ENCODE measurements at regions not wholly inside any gene's neighbourhood (a gene's known extent, or its start where the extent isn't known, plus 50 kb on each side); places are given as distances from the start of the nearest gene placed in this dataset.

DNA sequence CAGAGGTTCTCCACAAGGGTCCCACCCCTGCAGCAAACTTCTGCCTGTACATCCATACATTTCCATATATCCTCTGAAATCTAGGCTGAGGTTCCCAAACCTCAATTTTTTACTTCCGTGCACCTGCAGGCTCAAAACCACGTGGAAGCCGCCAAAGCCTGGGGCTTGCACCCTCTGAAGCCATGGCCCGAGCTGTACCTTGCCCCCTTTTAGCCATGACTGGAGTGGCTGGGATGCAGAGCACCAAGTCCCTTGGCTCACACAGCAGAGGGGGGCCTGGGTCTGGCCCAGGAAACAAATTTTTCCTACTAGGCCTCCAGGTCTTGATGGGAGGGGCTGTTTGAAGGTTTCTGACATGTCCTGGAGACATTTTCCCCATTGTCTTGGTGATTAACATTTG is 84.4 kb downstream of the FSCB start:
- Histone ChIP-seq H3K4me3 (replicated peaks in 1 of 3) (no peak overlapping the region), H3K36me3 (no peaks in the 10 kb centered on the region)
- intact Hi-C loops (cut with DNase I) = no loop called here

DNA sequence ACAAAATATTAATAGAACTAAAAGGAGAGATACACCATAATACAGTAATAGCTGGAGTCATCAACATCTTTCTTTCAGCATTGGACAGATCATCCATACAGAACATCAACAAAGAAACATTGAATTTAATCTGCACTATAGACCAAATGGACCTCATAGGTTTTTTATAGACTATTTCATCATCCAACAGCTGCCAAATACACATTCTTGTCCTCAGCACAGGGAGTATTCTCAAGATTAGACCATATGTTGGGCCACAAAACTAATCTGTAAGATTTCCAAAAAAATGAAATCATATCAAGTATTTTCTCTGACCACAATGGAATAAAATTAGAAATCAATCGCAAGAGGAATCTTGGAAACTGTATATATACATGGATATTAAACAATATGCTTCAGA is 86.9 kb downstream of the FSCB start:
- no peak overlapping the region for H3K27ac ChIP-seq
- H3K4me1 ChIP-seq = no peaks in the 10 kb centered on the region
- H3K36me3 ChIP-seq = no peaks in the 10 kb centered on the region
- DNase-seq = no peak
- TF ChIP-seq, protein P1, sequence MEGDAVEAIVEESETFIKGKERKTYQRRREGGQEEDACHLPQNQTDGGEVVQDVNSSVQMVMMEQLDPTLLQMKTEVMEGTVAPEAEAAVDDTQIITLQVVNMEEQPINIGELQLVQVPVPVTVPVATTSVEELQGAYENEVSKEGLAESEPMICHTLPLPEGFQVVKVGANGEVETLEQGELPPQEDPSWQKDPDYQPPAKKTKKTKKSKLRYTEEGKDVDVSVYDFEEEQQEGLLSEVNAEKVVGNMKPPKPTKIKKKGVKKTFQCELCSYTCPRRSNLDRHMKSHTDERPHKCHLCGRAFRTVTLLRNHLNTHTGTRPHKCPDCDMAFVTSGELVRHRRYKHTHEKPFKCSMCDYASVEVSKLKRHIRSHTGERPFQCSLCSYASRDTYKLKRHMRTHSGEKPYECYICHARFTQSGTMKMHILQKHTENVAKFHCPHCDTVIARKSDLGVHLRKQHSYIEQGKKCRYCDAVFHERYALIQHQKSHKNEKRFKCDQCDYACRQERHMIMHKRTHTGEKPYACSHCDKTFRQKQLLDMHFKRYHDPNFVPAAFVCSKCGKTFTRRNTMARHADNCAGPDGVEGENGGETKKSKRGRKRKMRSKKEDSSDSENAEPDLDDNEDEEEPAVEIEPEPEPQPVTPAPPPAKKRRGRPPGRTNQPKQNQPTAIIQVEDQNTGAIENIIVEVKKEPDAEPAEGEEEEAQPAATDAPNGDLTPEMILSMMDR (IDR thresholded peaks at IDR 0.05) = no peak
- TF ChIP-seq POLR2A (IDR thresholded peaks at IDR 0.05) = no peak
- H3K9me3 ChIP-seq = no peaks in the 10 kb centered on the region
- no peak overlapping the region for H3K4me3 ChIP-seq (replicated peaks in 1 of 3)
- no peaks in the 10 kb centered on the region for H3K27me3 ChIP-seq
- WGBS, 2 donors = 78 to 80% methylated on average over 1 of the region's 1 CpG
- intact Hi-C loops (cut with DNase I) = no loop called here

More for the DNA sequence above, 84.4 kb downstream of the FSCB start:
- DNase-seq = no peak
- WGBS, 2 donors = 90 to 92% methylated on average over 4 of the region's 4 CpGs
- Histone ChIP-seq H3K4me1 (no peaks in the 10 kb centered on the region), H3K9me3 (no peaks in the 10 kb centered on the region), H3K27ac (no peak overlapping the region), H3K27me3 (no peaks in the 10 kb centered on the region)
- TF ChIP-seq, protein P1 (IDR thresholded peaks at IDR 0.05) = no peak
- TF ChIP-seq POLR2A (IDR thresholded peaks at IDR 0.05) = no peak

DNA sequence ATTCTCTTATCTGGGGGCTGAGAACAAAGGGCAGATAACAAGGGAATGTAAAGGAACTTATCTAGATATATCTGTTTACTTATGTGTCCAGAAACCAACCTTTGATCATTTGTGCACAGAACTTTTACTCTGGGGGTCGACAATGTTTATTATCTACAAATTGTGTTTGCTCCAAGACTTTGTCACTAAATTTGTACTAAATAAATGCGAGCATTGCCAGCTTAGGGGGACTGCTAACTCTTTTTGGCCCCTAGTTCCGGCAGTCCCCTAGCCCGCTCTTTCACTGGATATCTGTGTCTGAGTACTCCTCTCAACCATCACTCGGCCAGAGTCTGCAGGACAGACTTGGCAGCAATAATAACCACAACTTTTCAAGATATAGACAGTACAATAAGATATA is 88.2 kb downstream of the FSCB start:
- TF ChIP-seq, protein P1 (IDR thresholded peaks at IDR 0.05) = no peak
- no peak for TF ChIP-seq POLR2A (IDR thresholded peaks at IDR 0.05)
- Histone ChIP-seq H3K4me3 (replicated peaks in 1 of 3) (no peak overlapping the region), H3K36me3 (no peaks in the 10 kb centered on the region), H3K9me3 (no peaks in the 10 kb centered on the region), H3K4me1 (no peaks in the 10 kb centered on the region), H3K27me3 (no peaks in the 10 kb centered on the region), H3K27ac (no peak overlapping the region)
- intact Hi-C loops (cut with DNase I) = no loop called here
- 84 to 85% methylated on average over 5 of the region's 5 CpGs for WGBS, 2 donors
- DNase-seq = no peak

DNA sequence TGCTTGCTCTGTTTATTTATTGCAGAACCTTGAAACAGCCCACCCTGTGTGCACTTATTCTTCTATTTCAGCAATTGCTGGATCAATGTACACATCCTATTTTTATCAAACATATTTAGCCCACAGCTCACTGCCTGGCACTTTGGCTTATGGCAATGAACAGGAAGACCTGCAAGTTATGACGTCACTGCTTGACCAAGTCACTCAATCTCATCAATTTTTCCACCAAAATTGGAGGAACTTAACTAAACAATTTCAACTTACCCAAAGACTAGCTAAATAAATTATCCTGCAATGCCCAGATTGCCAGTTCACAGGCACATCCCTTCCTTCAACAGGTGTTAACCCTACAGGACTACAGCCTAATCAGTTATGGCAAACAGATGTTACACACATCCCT is 89.3 kb downstream of the FSCB start:
- Histone ChIP-seq H3K4me3 (replicated peaks in 1 of 3) (no peak overlapping the region), H3K27me3 (no peaks in the 10 kb centered on the region), H3K9me3 (no peaks in the 10 kb centered on the region), H3K36me3 (no peaks in the 10 kb centered on the region), H3K4me1 (no peaks in the 10 kb centered on the region), H3K27ac (no peak overlapping the region)
- no peak for DNase-seq
- 83 to 93% methylated on average over 1 of the region's 1 CpG for WGBS, 2 donors
- no peak for TF ChIP-seq POLR2A (IDR thresholded peaks at IDR 0.05)
- TF ChIP-seq, protein P1 (IDR thresholded peaks at IDR 0.05) = no peak
- intact Hi-C loops (cut with DNase I) = no loop called here

DNA sequence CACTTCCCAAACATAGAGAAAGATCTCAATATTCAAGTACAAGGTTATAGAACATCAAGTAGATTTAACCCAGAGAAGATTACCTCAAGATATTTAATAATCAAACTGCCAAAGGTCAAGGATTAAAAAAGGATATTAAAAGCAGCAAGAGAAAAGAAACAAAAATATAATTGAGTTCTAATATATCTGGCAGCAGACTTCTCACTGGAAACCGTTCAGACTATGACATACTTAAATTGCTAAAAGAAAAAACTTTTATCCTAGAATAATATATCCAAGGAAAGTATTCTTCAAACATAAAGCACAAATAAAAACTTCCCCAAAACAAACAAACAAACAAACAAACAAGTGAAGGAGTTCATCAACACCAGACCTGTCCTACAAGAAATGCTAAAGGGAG is 92.4 kb downstream of the FSCB start:
- Histone ChIP-seq H3K27ac (no peak overlapping the region), H3K27me3 (no peaks in the 10 kb centered on the region), H3K4me3 (replicated peaks in 1 of 3) (no peak overlapping the region), H3K4me1 (no peaks in the 10 kb centered on the region), H3K36me3 (no peaks in the 10 kb centered on the region), H3K9me3 (no peaks in the 10 kb centered on the region)
- TF ChIP-seq, protein P1 (IDR thresholded peaks at IDR 0.05) = no peak
- intact Hi-C loops (cut with DNase I) = no loop called here
- WGBS, 2 donors = 65 to 85% methylated on average over 1 of the region's 1 CpG
- DNase-seq = no peak

All from thyroid gland (tissue), 4 donors.